Ishikawa (cell line): ENCODE measurements at regions not wholly inside any gene's neighbourhood (a gene's known extent, or its start where the extent isn't known, plus 50 kb on each side); places are given as distances from the start of the nearest gene placed in this dataset.

Source experiments
- CEBPB ChIP-seq: IDR thresholded peaks from 2 replicates; pipeline ENCODE4 v1.6.1; 2012
- CREB1 ChIP-seq: IDR thresholded peaks from 2 replicates; pipeline ENCODE4 v1.6.1; 2012; ENCODE audit warnings: low read depth
- EGR1 ChIP-seq: IDR thresholded peaks from 2 replicates; pipeline ENCODE4 v1.6.1; 2012
- EP300 ChIP-seq: IDR thresholded peaks from 2 replicates; pipeline ENCODE4 v1.6.1; 2012; ENCODE audit warnings: borderline replicate concordance
- FOXM1 ChIP-seq: IDR thresholded peaks from 2 replicates; pipeline ENCODE4 v1.6.1; 2012; ENCODE audit warnings: low read depth, borderline replicate concordance
- RAD21 ChIP-seq: IDR thresholded peaks from 2 replicates; pipeline ENCODE4 v1.6.1; 2012; ENCODE audit warnings: low read depth
- TAF1 ChIP-seq: IDR thresholded peaks from 2 replicates; pipeline ENCODE4 v1.6.1; 2012; ENCODE audit warnings: low read depth, mild to moderate bottlenecking
- TCF12 ChIP-seq: IDR thresholded peaks from 2 replicates; pipeline ENCODE4 v1.6.1; 2012; ENCODE audit warnings: low read depth
- TEAD4 ChIP-seq: IDR thresholded peaks from 2 replicates; pipeline ENCODE4 v1.6.1; 2012
- YY1 ChIP-seq: IDR thresholded peaks from 2 replicates; pipeline ENCODE4 v1.6.1; 2012; ENCODE audit warnings: low read depth
- ZBTB7A ChIP-seq: IDR thresholded peaks from 2 replicates; pipeline ENCODE4 v1.6.1; 2012; ENCODE audit warnings: low read depth
- TF ChIP-seq, protein P1 (sequence below): IDR thresholded peaks from 2 replicates; pipeline ENCODE4 v1.6.1; 2012
- TF ChIP-seq, protein P2 (sequence below): IDR thresholded peaks from 2 replicates; pipeline ENCODE4 v1.6.1; 2012
- TF ChIP-seq, protein P3 (sequence below): IDR thresholded peaks from 2 replicates; pipeline ENCODE4 v1.6.1; 2012; ENCODE audit warnings: low read depth, mild to moderate bottlenecking

DNA sequence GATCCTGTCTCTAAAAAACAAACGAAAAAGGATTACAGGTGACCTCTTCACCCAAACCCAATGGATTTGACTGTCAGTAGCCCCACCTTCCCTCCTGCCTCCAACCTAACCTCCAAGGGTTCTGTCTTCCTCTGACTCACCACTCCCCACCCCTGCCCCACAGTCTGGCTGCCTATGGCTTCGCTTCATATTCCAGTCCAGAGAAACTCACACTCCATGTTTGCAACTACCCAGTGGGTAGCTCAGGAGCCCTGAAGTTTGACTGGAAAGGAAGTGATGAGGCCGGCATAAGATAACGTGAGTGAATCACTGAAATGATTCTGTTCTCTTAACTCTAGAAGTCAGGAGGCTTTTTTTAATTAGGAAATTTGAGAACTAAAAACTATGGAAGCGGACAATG, 303.9 kb downstream of the FOXO1 start:
- no peak for TF ChIP-seq TCF12
- no peak for TF ChIP-seq CREB1
- TF ChIP-seq RAD21: no peak
- TF ChIP-seq, protein P1, sequence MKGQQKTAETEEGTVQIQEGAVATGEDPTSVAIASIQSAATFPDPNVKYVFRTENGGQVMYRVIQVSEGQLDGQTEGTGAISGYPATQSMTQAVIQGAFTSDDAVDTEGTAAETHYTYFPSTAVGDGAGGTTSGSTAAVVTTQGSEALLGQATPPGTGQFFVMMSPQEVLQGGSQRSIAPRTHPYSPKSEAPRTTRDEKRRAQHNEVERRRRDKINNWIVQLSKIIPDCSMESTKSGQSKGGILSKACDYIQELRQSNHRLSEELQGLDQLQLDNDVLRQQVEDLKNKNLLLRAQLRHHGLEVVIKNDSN: no peak
- TF ChIP-seq, protein P2, sequence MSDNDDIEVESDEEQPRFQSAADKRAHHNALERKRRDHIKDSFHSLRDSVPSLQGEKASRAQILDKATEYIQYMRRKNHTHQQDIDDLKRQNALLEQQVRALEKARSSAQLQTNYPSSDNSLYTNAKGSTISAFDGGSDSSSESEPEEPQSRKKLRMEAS: no peak
- no peak for TF ChIP-seq CEBPB
- TF ChIP-seq TAF1: no peak
- no peak for TF ChIP-seq EGR1
- TF ChIP-seq YY1: no peak
- no peak for TF ChIP-seq FOXM1
- TF ChIP-seq ZBTB7A: no peak
- TF ChIP-seq TEAD4: no peak
- no peak for TF ChIP-seq EP300
- TF ChIP-seq, protein P3, sequence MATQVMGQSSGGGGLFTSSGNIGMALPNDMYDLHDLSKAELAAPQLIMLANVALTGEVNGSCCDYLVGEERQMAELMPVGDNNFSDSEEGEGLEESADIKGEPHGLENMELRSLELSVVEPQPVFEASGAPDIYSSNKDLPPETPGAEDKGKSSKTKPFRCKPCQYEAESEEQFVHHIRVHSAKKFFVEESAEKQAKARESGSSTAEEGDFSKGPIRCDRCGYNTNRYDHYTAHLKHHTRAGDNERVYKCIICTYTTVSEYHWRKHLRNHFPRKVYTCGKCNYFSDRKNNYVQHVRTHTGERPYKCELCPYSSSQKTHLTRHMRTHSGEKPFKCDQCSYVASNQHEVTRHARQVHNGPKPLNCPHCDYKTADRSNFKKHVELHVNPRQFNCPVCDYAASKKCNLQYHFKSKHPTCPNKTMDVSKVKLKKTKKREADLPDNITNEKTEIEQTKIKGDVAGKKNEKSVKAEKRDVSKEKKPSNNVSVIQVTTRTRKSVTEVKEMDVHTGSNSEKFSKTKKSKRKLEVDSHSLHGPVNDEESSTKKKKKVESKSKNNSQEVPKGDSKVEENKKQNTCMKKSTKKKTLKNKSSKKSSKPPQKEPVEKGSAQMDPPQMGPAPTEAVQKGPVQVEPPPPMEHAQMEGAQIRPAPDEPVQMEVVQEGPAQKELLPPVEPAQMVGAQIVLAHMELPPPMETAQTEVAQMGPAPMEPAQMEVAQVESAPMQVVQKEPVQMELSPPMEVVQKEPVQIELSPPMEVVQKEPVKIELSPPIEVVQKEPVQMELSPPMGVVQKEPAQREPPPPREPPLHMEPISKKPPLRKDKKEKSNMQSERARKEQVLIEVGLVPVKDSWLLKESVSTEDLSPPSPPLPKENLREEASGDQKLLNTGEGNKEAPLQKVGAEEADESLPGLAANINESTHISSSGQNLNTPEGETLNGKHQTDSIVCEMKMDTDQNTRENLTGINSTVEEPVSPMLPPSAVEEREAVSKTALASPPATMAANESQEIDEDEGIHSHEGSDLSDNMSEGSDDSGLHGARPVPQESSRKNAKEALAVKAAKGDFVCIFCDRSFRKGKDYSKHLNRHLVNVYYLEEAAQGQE: no peak
